K562 (cell line): ENCODE measurements at regions not wholly inside any gene's neighbourhood (a gene's known extent, or its start where the extent isn't known, plus 50 kb on each side); places are given as distances from the start of the nearest gene placed in this dataset.
A peak's percentile ranks its signal among the peaks of the same experiment; 100 is the strongest.

Experiments used
- ESRRB ChIP-seq: fragments of 250-450 bp; sonication (Bioruptor Pico); IDR thresholded peaks from 2 replicates; pipeline ENCODE4 v1.5.0; 2020; ENCODE audit warnings: mild to moderate bottlenecking, moderate library complexity, borderline replicate concordance
- LARP7 ChIP-seq: fragments of 450-650 bp; IDR thresholded peaks from 2 replicates; pipeline ENCODE4 v1.6.1; 2016
- LEF1 ChIP-seq: fragments of 450-650 bp; IDR thresholded peaks from 2 replicates; pipeline ENCODE4 v1.6.1; 2016; ENCODE audit warnings: mild to moderate bottlenecking
- POLR3A ChIP-seq: IDR thresholded peaks from 2 replicates; pipeline ENCODE4 v1.6.1; 2011; ENCODE audit warnings: borderline replicate concordance, mild to moderate bottlenecking, moderate library complexity; ENCODE audit not compliant: insufficient read length, insufficient read depth; ENCODE audit errors: extremely low read depth
- RBM17 ChIP-seq: fragments of 200-400 bp; formaldehyde crosslinking; IDR thresholded peaks from 2 replicates; pipeline ENCODE4 v1.6.1; 2017; ENCODE audit warnings: low read depth, mild to moderate bottlenecking, low read length, borderline replicate concordance
- TRIM28 ChIP-seq: fragments of 450-650 bp; IDR thresholded peaks from 2 replicates; pipeline ENCODE4 v1.6.1; 2017
- ZNF146 ChIP-seq: IDR thresholded peaks from one replicate; pipeline ENCODE4 v1.6.1; 2018; ENCODE audit warnings: missing compliant biosample characterization; ENCODE audit not compliant: unreplicated experiment
- TF ChIP-seq, protein P1 (sequence below): fragments of 150-350 bp; IDR thresholded peaks from 2 replicates; pipeline ENCODE4 v1.6.1; 2014; ENCODE audit warnings: low read depth, mild to moderate bottlenecking, low read length, borderline replicate concordance
- TF ChIP-seq, protein P2 (sequence below): IDR thresholded peaks from 3 replicates; pipeline ENCODE4 v1.6.1; 2011; ENCODE audit warnings: borderline replicate concordance, mild to moderate bottlenecking; ENCODE audit not compliant: insufficient read length, insufficient read depth
- TF ChIP-seq, protein P3 (sequence below): fragments of 250-450 bp; sonication (Bioruptor Pico); IDR thresholded peaks from 2 replicates; pipeline ENCODE4 v1.5.0; 2021; ENCODE audit warnings: mild to moderate bottlenecking, borderline replicate concordance

- TF ChIP-seq LEF1 (no peak), ZNF146 (CRISPR knock-in tag) (no peak), POLR3A (no peak), TRIM28 (0 out of 2 replicates have a peak, but pooled peaks have one; percentile 40), RBM17 (no peak), LARP7 (no peak), ESRRB (CRISPR knock-in tag) (no peak)
- TF ChIP-seq, protein P1, sequence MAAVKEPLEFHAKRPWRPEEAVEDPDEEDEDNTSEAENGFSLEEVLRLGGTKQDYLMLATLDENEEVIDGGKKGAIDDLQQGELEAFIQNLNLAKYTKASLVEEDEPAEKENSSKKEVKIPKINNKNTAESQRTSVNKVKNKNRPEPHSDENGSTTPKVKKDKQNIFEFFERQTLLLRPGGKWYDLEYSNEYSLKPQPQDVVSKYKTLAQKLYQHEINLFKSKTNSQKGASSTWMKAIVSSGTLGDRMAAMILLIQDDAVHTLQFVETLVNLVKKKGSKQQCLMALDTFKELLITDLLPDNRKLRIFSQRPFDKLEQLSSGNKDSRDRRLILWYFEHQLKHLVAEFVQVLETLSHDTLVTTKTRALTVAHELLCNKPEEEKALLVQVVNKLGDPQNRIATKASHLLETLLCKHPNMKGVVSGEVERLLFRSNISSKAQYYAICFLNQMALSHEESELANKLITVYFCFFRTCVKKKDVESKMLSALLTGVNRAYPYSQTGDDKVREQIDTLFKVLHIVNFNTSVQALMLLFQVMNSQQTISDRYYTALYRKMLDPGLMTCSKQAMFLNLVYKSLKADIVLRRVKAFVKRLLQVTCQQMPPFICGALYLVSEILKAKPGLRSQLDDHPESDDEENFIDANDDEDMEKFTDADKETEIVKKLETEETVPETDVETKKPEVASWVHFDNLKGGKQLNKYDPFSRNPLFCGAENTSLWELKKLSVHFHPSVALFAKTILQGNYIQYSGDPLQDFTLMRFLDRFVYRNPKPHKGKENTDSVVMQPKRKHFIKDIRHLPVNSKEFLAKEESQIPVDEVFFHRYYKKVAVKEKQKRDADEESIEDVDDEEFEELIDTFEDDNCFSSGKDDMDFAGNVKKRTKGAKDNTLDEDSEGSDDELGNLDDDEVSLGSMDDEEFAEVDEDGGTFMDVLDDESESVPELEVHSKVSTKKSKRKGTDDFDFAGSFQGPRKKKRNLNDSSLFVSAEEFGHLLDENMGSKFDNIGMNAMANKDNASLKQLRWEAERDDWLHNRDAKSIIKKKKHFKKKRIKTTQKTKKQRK = no peak
- TF ChIP-seq, protein P2, sequence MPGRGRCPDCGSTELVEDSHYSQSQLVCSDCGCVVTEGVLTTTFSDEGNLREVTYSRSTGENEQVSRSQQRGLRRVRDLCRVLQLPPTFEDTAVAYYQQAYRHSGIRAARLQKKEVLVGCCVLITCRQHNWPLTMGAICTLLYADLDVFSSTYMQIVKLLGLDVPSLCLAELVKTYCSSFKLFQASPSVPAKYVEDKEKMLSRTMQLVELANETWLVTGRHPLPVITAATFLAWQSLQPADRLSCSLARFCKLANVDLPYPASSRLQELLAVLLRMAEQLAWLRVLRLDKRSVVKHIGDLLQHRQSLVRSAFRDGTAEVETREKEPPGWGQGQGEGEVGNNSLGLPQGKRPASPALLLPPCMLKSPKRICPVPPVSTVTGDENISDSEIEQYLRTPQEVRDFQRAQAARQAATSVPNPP = no peak
- TF ChIP-seq, protein P3, sequence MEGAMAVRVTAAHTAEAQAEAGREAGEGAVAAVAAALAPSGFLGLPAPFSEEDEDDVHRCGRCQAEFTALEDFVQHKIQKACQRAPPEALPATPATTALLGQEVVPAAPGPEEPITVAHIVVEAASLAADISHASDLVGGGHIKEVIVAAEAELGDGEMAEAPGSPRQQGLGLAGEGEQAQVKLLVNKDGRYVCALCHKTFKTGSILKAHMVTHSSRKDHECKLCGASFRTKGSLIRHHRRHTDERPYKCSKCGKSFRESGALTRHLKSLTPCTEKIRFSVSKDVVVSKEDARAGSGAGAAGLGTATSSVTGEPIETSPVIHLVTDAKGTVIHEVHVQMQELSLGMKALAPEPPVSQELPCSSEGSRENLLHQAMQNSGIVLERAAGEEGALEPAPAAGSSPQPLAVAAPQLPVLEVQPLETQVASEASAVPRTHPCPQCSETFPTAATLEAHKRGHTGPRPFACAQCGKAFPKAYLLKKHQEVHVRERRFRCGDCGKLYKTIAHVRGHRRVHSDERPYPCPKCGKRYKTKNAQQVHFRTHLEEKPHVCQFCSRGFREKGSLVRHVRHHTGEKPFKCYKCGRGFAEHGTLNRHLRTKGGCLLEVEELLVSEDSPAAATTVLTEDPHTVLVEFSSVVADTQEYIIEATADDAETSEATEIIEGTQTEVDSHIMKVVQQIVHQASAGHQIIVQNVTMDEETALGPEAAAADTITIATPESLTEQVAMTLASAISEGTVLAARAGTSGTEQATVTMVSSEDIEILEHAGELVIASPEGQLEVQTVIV (CRISPR knock-in tag) = no peak
Observed at GRCh38 chr1:109837852-109838570, 72.6 kb upstream of the CSF1 start (continued).
